HepG2 (cell line): ENCODE measurements at regions not wholly inside any gene's neighbourhood (a gene's known extent, or its start where the extent isn't known, plus 50 kb on each side); places are given as distances from the start of the nearest gene placed in this dataset.
A peak's percentile ranks its signal among the peaks of the same experiment; 100 is the strongest.

ENCODE experiments used
- ATAC-seq: fragments of 200-7000 bp; cut with Tn5 transposase; 3 replicates; pipeline ENCODE4 v1.9.1; 2020; ENCODE audit warnings: mild to moderate bottlenecking, moderate library complexity
- BruUV-seq: library from RNA; stranded (reverse); fragments of 400-500 nt; replicated peaks from 2 replicates; lab custom pipeline; 2021; lab: Mats Ljungman, UMichigan
- CTCF ChIA-PET: fragments of 300-600 bp; formaldehyde crosslinking; extraction: SDS; loops from one replicate; lab custom pipeline; 2021; ENCODE audit warnings: low total read pairs, inconsistent platforms, low intra/inter-chr PET ratio; lab: Yijun Ruan, JAX
- POLR2A ChIA-PET: fragments of 350-600 bp; sonication (Branson Sonifier 250); formaldehyde crosslinking; loops from one replicate; lab custom pipeline; 2020; ENCODE audit warnings: antibody characterized with exemption, inconsistent platforms; lab: Yijun Ruan, JAX
- DNase-seq: peaks from one replicate; pipeline ENCODE4 v3.0.0-alpha.2; 2015; ENCODE audit warnings: low spot score
- FAIRE-seq: peaks from 3 replicates; lab custom pipeline; 2011; peaks lifted over from hg19 to GRCh38; lab: Jason Lieb, UNC
- H2AFZ ChIP-seq: one replicate; pipeline ENCODE4 v1.6.1; 2011; ENCODE audit warnings: low read length, inconsistent platforms
- H3K27ac ChIP-seq: fragments of 300-600 bp; 3 replicates; pipeline ENCODE4 v1.8.0; 2011; ENCODE audit warnings: mixed run types, mild to moderate bottlenecking, mixed read lengths, low read length, inconsistent platforms; ENCODE audit not compliant: insufficient read depth; ENCODE audit errors: extremely low read length
- H3K27me3 ChIP-seq, 2 experiments: fragments of 200-600 bp in 1 of 2; 2 replicates in 1 of 2; 3 replicates in 1 of 2; pipeline versions ENCODE4 v1.6.0 to v1.8.0; 2011; ENCODE audit warnings: low read length in 2 of 2, mild to moderate bottlenecking in 2 of 2, moderate library complexity in 2 of 2, inconsistent platforms in 1 of 2; ENCODE audit not compliant: insufficient read depth in 2 of 2, control insufficient read depth in 1 of 2
- H3K36me3 ChIP-seq, 2 experiments: fragments of 200-600 bp in 1 of 2; replicated peaks in 1 of 2; 2 replicates in 1 of 2; 3 replicates in 1 of 2; pipeline versions ENCODE4 v1.5.1 to v1.8.0; 2011; ENCODE audit warnings: low read length in 2 of 2, inconsistent platforms in 1 of 2; ENCODE audit not compliant: insufficient read depth in 2 of 2, control insufficient read depth in 1 of 2
- H3K4me1 ChIP-seq: 2 replicates; pipeline ENCODE4 v1.5.1; 2012; ENCODE audit warnings: low read length, inconsistent platforms; ENCODE audit not compliant: insufficient read depth
- H3K4me2 ChIP-seq: 2 replicates; pipeline ENCODE4 v1.6.0; 2011; ENCODE audit warnings: low read depth, low read length, inconsistent platforms
- H3K4me3 ChIP-seq, 3 experiments: fragments of 200-600 bp in 1 of 3; sonication (generic), shearing (Covaris generic) in 1 of 3; replicated peaks in 1 of 3; 2 replicates each; pipeline ENCODE4 v1.5.1; 2011 to 2016; ENCODE audit warnings: low read length in 3 of 3, inconsistent platforms in 2 of 3, low read depth in 2 of 3, mild to moderate bottlenecking in 2 of 3, control low read depth in 1 of 3, mixed read lengths in 1 of 3; ENCODE audit not compliant: insufficient read depth in 1 of 3
- H3K79me2 ChIP-seq: one replicate; pipeline ENCODE4 v1.6.1; 2011; ENCODE audit warnings: low read length, inconsistent platforms; ENCODE audit not compliant: insufficient read depth
- H3K9ac ChIP-seq: 2 replicates; pipeline ENCODE4 v1.6.0; 2011; ENCODE audit warnings: mild to moderate bottlenecking, low read depth, low read length, inconsistent platforms; ENCODE audit not compliant: insufficient read depth
- H3K9me3 ChIP-seq: 2 replicates; pipeline ENCODE4 v1.5.1; 2012; ENCODE audit warnings: mild to moderate bottlenecking, low read length
- H4K20me1 ChIP-seq: 2 replicates; pipeline ENCODE4 v1.6.0; 2011; ENCODE audit warnings: inconsistent platforms, mild to moderate bottlenecking, low read length, moderate library complexity; ENCODE audit not compliant: insufficient read depth
- ARHGAP35 ChIP-seq: sonication (generic); formaldehyde crosslinking; IDR thresholded peaks from 2 replicates; pipeline ENCODE4 v1.9.0; 2022; ENCODE audit warnings: mild to moderate bottlenecking, inconsistent platforms, moderate library complexity, missing genetic modification reagents, borderline replicate concordance
- CERS6 ChIP-seq: sonication (generic); formaldehyde crosslinking; IDR thresholded peaks from 2 replicates; pipeline ENCODE4 v1.5.0; 2020; ENCODE audit warnings: missing genetic modification reagents
- EEA1 ChIP-seq: sonication (generic); formaldehyde crosslinking; IDR thresholded peaks from 2 replicates; pipeline ENCODE4 v1.5.1; 2020; ENCODE audit warnings: mild to moderate bottlenecking, missing genetic modification reagents, borderline replicate concordance
- IKZF4 ChIP-seq: sonication (generic); formaldehyde crosslinking; IDR thresholded peaks from 2 replicates; pipeline ENCODE4 v1.5.1; 2020; ENCODE audit warnings: borderline replicate concordance, mild to moderate bottlenecking, low read depth, missing genetic modification reagents; ENCODE audit errors: not compliant biosample characterization
- JARID2 ChIP-seq: sonication (generic); formaldehyde crosslinking; IDR thresholded peaks from 2 replicates; pipeline ENCODE4 v1.8.1; 2023; ENCODE audit warnings: missing genetic modification reagents, inconsistent platforms; ENCODE audit not compliant: insufficient replicate concordance
- JUND ChIP-seq: sonication (generic); formaldehyde crosslinking; IDR thresholded peaks from 2 replicates; pipeline ENCODE4 v1.8.0; 2022; ENCODE audit warnings: mild to moderate bottlenecking, missing genetic modification reagents
- MAF1 ChIP-seq: sonication (generic); formaldehyde crosslinking; IDR thresholded peaks from 2 replicates; pipeline ENCODE4 v1.5.0; 2020; ENCODE audit warnings: missing genetic modification reagents, borderline replicate concordance
- PHF21A ChIP-seq: sonication (generic); formaldehyde crosslinking; IDR thresholded peaks from 2 replicates; pipeline ENCODE4 v1.5.0; 2020; ENCODE audit warnings: mild to moderate bottlenecking, missing genetic modification reagents
- PHF5A ChIP-seq: IDR thresholded peaks from one replicate; pipeline ENCODE4 v1.6.1; 2018; ENCODE audit warnings: low read depth, missing genetic modification reagents; ENCODE audit not compliant: unreplicated experiment
- SNRNP70 ChIP-seq: fragments of 200-400 bp; formaldehyde crosslinking; IDR thresholded peaks from 2 replicates; pipeline ENCODE4 v1.6.1; 2017; ENCODE audit warnings: mild to moderate bottlenecking, low read depth, low read length, moderate library complexity
- SOX5 ChIP-seq: IDR thresholded peaks from 2 replicates; pipeline ENCODE4 v1.6.1; 2016; ENCODE audit warnings: borderline replicate concordance
- TRIM24 ChIP-seq: sonication (generic); formaldehyde crosslinking; IDR thresholded peaks from 2 replicates; pipeline ENCODE4 v1.8.0; 2022; ENCODE audit warnings: mild to moderate bottlenecking, missing genetic modification reagents
- ZNF253 ChIP-seq: sonication (generic); formaldehyde crosslinking; IDR thresholded peaks from 2 replicates; pipeline ENCODE4 v1.8.0; 2022; ENCODE audit warnings: mild to moderate bottlenecking, missing genetic modification reagents, borderline replicate concordance
- ZNF788 ChIP-seq: sonication (generic); formaldehyde crosslinking; IDR thresholded peaks from 2 replicates; pipeline ENCODE4 v1.5.0; 2020; ENCODE audit warnings: mild to moderate bottlenecking, missing genetic modification reagents, borderline replicate concordance
- ZNF891 ChIP-seq: sonication (generic); formaldehyde crosslinking; IDR thresholded peaks from 2 replicates; pipeline ENCODE4 v1.5.0; 2020; ENCODE audit warnings: mild to moderate bottlenecking, missing genetic modification reagents
- WGBS: methylation state at CpG from one replicate; pipeline ENCODE4 v1.1.6; 2017; ENCODE audit warnings: low lambda C conversion rate; 5-methylcytosine and 5-hydroxymethylcytosine counted together
- in situ Hi-C: cut with HindIII; loops from 2 replicates; pipeline ENCODE4 v1.10.0; 2017; ENCODE audit warnings: low pct_unique_long_range_greater_than_20kb; ENCODE audit not compliant: extremely low pct_ligation_motif_present
- intact Hi-C: fragments of 100-400 bp; cut with micrococcal nuclease; formaldehyde crosslinking; loops from one replicate; pipeline ENCODE4 v1.10.0; 2022; ENCODE audit not compliant: unreplicated experiment
- TF ChIP-seq, protein P1 (sequence below): sonication (generic); formaldehyde crosslinking; IDR thresholded peaks from 2 replicates; pipeline ENCODE4 v1.5.0; 2020; ENCODE audit warnings: mild to moderate bottlenecking, missing genetic modification reagents, borderline replicate concordance

- intact Hi-C loops, result no loop called here
- TF ChIP-seq CERS6 (CRISPR knock-in tag), result no peak
- no peak for TF ChIP-seq MAF1 (CRISPR knock-in tag)
- no peak for TF ChIP-seq TRIM24 (CRISPR knock-in tag)
- no peak for TF ChIP-seq PHF5A (CRISPR knock-in tag)
- TF ChIP-seq JUND (CRISPR knock-in tag), result no peak
- no peak for TF ChIP-seq JARID2 (CRISPR knock-in tag)
- no peak for TF ChIP-seq IKZF4 (CRISPR knock-in tag)
- TF ChIP-seq ZNF891, result no peak
- no peak for TF ChIP-seq SOX5 (CRISPR knock-in tag)
- no peak for TF ChIP-seq SNRNP70
- TF ChIP-seq, protein P1, sequence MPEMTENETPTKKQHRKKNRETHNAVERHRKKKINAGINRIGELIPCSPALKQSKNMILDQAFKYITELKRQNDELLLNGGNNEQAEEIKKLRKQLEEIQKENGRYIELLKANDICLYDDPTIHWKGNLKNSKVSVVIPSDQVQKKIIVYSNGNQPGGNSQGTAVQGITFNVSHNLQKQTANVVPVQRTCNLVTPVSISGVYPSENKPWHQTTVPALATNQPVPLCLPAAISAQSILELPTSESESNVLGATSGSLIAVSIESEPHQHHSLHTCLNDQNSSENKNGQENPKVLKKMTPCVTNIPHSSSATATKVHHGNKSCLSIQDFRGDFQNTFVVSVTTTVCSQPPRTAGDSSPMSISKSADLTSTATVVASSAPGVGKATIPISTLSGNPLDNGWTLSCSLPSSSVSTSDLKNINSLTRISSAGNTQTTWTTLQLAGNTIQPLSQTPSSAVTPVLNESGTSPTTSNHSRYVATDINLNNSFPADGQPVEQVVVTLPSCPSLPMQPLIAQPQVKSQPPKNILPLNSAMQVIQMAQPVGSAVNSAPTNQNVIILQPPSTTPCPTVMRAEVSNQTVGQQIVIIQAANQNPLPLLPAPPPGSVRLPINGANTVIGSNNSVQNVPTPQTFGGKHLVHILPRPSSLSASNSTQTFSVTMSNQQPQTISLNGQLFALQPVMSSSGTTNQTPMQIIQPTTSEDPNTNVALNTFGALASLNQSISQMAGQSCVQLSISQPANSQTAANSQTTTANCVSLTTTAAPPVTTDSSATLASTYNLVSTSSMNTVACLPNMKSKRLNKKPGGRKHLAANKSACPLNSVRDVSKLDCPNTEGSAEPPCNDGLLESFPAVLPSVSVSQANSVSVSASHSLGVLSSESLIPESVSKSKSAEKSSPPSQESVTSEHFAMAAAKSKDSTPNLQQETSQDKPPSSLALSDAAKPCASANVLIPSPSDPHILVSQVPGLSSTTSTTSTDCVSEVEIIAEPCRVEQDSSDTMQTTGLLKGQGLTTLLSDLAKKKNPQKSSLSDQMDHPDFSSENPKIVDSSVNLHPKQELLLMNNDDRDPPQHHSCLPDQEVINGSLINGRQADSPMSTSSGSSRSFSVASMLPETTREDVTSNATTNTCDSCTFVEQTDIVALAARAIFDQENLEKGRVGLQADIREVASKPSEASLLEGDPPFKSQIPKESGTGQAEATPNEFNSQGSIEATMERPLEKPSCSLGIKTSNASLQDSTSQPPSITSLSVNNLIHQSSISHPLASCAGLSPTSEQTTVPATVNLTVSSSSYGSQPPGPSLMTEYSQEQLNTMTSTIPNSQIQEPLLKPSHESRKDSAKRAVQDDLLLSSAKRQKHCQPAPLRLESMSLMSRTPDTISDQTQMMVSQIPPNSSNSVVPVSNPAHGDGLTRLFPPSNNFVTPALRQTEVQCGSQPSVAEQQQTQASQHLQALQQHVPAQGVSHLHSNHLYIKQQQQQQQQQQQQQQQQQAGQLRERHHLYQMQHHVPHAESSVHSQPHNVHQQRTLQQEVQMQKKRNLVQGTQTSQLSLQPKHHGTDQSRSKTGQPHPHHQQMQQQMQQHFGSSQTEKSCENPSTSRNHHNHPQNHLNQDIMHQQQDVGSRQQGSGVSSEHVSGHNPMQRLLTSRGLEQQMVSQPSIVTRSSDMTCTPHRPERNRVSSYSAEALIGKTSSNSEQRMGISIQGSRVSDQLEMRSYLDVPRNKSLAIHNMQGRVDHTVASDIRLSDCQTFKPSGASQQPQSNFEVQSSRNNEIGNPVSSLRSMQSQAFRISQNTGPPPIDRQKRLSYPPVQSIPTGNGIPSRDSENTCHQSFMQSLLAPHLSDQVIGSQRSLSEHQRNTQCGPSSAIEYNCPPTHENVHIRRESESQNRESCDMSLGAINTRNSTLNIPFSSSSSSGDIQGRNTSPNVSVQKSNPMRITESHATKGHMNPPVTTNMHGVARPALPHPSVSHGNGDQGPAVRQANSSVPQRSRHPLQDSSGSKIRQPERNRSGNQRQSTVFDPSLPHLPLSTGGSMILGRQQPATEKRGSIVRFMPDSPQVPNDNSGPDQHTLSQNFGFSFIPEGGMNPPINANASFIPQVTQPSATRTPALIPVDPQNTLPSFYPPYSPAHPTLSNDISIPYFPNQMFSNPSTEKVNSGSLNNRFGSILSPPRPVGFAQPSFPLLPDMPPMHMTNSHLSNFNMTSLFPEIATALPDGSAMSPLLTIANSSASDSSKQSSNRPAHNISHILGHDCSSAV (CRISPR knock-in tag), result no peak
- TF ChIP-seq EEA1 (CRISPR knock-in tag), result no peak
- no peak for TF ChIP-seq ARHGAP35 (CRISPR knock-in tag)
- TF ChIP-seq ZNF788 (CRISPR knock-in tag), result no peak
- TF ChIP-seq PHF21A (CRISPR knock-in tag), result no peak
- no peak for TF ChIP-seq ZNF253
Observed at GRCh38 chr4:136329042-136329662, 1203.1 kb downstream of the PCDH18 start.

More at GRCh38 chr4:136329042-136329662, 1203.1 kb downstream of the PCDH18 start:
- Histone ChIP-seq H2AFZ (no peak overlapping the region), H4K20me1 (no peaks in the 10 kb centered on the region), H3K36me3 (no peaks in the 10 kb centered on the region), H3K79me2 (no peaks in the 10 kb centered on the region), H3K27me3 (no peaks in the 10 kb centered on the region), H3K4me3 (no peak overlapping the region), H3K9me3 (no peaks in the 10 kb centered on the region), H3K4me2 (no peak overlapping the region), H3K4me1 (no peaks in the 10 kb centered on the region), H3K9ac (no peak overlapping the region), H3K27ac (no peak overlapping the region)
- WGBS, result 0% methylated on average over 1 of the region's 3 CpGs
- ATAC-seq, result peak; percentile 93
- no peak for DNase-seq
- BruUV-seq, result no TSS peak
- CTCF ChIA-PET, result no interaction called here
- in situ Hi-C loops, result no loop called here
- FAIRE-seq, result no peak
- POLR2A ChIA-PET, result no interaction called here
